NCI-H460 (cell line): ENCODE measurements at regions not wholly inside any gene's neighbourhood (a gene's known extent, or its start where the extent isn't known, plus 50 kb on each side); places are given as distances from the start of the nearest gene placed in this dataset.
"Not testable (repeated sequence)": the region's sequence is repeated elsewhere in the genome, so short reads cannot be mapped to it uniquely, and the experiment has no call there.

Experiments
- DNase-seq: peaks from one replicate; pipeline ENCODE4 v3.0.0-alpha.2; 2016; ENCODE audit warnings: low read depth; ENCODE audit errors: extremely low read depth

GRCh38 chr1:234836776-234837357 is 226.9 kb upstream of the IRF2BP2 start:
- no peak for DNase-seq

DNA sequence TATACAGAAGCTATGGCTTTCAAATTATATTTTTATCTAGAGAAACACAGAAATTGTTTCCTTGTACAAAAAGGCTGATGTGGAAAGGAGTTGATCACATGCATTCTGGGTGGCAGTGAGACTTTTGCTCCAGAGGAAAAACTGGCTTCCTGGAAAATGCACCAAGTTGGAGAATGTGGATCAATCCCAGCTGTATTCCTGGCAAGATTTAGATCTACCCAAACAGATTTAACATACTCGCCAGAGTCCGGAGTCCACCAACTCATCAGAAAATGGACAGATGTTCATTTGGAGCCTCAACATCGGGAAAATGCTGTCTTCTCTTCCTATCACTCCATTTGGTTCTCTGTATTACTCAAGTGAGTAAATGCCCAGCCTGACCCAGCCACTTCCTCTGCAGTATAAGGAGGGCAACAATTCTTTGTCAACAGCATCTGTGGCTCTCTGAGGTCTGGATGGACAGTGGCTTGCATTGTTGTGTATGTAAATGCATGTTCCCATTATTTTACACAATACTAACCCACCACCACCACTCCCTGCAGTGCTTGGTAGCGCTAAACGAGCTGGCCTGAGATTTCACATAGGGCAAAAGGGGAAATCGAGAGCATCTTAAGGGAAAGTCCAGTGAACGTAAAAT is 226.2 kb upstream of the IRF2BP2 start:
- no peak for DNase-seq

- no peak for DNase-seq
These were observed 225.3 kb upstream of the IRF2BP2 start for GRCh38 chr1:234835239-234835638.

- no peak for DNase-seq
These were observed 223.7 kb upstream of the IRF2BP2 start for GRCh38 chr1:234833646-234834045.

GRCh38 chr1:234833118-234833517 is 223.1 kb upstream of the IRF2BP2 start:
- DNase-seq: no peak

DNA sequence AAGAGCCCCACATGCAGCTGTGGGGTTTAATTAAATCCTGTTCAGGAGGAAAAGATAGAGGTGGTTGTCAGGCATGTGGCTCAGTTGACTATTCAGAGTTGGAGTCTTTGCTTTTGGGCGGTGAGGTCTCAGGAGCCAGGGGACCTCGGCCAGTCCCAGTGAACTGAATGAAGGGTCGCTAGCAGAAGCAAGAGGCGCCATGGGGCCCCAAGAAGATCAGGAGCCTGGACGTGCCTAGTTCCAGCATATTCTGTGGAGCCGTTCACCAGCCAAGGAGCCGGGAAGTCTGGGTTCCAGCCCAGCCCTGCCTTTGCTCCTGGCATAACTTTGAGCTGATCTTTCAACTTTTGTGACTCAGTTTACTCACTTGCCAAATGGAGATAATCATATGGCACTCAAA is 217.7 kb upstream of the IRF2BP2 start:
- DNase-seq: no peak

DNA sequence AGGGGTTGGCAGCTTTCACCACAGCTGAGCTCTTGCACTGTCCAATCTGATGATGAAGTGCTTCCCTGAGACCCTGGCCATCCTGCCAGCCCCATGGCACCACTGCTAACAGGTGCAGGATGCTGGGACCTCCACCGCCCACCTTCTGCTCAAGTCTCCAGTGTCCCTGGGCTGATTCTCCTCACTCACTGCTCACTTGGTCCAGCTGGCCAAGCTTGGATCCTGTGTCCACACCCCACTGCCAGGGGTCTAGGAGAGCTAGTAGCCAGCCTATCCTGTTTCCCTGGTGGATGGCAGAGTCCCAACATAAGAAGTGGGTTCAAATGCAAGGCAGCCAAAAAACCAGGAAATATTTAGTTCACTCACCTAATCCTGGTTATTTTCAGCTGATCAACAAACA is 217.2 kb upstream of the IRF2BP2 start:
- DNase-seq: no peak

- no peak for DNase-seq
These were observed 216.4 kb upstream of the IRF2BP2 start for GRCh38 chr1:234826352-234826751.

DNA sequence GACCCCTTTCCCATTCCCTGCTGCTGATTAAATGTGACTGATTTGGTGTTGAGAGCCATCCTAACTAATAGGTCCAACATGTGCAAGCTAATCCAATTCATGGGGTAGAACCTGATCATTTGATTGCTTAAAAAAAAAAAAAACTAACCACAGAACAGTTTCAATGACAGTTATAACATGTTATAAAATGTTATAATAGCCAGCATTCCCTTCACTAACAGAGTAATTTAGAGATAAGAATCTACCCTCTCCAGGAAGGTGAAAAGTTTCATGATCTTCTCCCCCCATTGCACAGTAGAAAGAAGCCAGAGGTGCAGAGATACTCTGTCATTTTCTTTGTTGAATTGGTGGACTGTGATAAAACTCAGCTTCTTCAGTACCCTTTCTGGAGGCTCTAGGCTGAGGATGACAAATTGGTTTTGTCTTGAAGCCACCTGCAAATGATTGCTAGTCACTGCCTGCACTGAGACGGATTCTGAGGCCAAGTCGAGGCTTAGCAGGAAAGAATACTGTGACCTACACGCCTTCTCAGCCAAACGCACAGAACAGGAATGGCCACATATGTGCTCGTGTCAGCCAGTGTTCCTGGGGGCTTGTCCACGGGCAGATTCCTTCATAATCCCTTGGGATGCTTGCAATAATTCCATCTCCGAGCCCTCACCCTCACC is 215.7 kb upstream of the IRF2BP2 start:
- DNase-seq: no peak

GRCh38 chr1:234824836-234825235 is 214.9 kb upstream of the IRF2BP2 start:
- not testable (repeated sequence) for DNase-seq

GRCh38 chr1:234823191-234824176 is 213.5 kb upstream of the IRF2BP2 start:
- DNase-seq: no peak

- no peak for DNase-seq
These were observed 211.9 kb upstream of the IRF2BP2 start for GRCh38 chr1:234821840-234822239.

DNA sequence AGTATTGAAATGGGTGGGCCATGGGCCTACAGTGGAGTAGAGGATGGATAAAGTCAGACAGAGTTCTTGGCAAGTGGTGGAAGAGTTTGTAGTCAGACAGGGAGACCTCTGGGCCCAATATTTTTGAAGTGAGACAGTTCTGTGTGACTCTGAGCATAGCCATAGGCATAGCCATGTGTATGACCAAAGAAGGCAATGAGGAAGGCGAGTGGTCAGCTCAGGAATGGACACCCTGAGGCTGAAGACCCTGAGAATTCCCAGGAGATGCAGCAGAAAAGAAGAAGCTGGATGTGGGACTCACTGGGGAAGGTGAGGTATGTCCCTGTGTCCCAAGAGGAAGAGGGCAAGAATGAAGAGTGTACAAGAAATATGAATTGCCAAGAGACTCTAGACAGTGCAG is 210.6 kb upstream of the IRF2BP2 start:
- no peak for DNase-seq

GRCh38 chr1:234819845-234820244 is 209.9 kb upstream of the IRF2BP2 start:
- DNase-seq: not testable (repeated sequence)

GRCh38 chr1:234818040-234818387 is 208.0 kb upstream of the IRF2BP2 start:
- DNase-seq: not testable (repeated sequence)

DNA sequence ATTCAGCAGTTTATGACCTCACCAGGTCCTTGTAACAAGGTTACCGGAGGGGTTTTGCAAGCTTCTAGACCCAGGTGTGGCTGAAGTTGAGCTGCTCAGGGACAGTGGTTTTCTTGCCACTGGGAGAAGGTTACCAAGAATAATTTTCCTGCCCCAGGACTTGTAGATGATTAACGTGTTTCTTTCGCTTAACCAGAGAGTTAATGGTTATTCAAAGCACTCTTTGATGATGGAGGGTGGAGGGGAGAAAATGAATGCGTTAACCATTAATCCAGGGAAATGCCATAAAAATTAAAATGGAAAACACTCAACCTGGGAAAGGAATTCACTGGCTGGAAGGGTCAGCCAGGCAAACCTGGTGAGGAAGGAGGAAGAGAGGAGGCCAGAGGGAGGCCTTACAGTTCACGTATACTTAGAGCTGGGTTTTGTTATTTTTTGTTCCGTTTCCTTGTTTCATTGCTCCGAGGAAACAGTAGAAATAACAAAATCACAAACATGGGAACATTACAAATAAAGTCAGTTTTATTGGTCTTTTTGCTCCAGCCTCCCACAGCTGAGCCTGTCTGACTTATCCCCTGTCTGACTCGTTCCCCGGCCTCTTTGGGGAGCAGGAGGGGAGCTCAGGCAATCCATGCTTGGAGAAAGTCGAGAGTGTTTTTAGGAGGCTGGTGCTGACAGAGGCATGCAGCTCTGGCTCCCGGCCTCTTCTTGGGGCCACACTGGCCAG is 207.5 kb upstream of the IRF2BP2 start:
- DNase-seq: not testable (repeated sequence)

DNA sequence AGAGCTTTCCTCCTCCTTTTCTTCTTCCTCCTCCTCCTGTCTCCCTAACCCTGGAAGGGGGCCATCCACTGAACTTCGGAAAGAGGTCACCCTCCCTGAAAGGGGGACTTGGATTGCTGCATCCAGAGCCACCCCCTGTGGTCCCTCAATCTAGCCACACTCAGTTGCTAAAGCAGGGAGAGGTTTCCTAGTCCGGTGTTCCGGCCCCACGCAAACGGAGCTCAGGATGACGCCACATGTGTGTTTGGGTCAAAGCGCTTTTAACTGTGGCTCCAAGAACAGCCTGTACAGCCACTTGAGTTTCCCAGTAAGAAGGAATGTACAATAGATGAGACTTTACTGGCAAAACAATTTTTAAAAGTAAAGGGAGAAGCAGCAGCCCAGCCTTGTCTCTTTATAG is 206.9 kb upstream of the IRF2BP2 start:
- not testable (repeated sequence) for DNase-seq

DNA sequence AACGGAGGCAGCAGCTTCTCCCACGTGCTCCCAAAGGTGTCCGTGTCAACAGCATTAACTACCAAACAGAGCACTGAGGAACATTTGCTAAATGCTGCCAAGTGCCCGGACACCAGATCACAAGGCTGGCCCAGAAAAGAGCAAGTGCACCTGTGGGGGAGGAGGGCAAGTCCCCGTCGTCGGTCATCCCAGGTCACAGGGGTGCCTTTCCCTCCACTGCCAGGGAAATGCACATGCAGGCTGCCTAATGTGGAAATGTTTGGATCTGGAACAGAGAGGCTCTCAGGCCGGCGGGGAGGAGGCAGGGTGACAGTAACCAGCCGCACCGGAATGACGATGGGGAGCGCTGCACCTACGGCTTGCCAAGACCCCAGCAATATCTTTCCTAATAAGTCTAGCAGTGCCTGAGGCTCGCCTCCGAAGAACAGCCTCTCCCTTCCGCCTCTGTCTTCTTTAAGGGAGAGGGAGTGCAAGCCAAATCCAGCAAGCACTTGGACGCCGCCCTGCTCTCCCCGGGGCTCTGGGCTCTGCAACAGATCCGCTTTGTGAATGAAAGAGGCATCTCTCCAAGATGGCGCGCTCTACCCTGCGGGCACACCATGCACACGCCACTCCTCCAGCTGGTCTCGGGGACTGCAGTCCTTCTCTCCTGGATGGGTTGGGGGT is 206.3 kb upstream of the IRF2BP2 start:
- not testable (repeated sequence) for DNase-seq

GRCh38 chr1:234815295-234815815 is 205.4 kb upstream of the IRF2BP2 start:
- DNase-seq: not testable (repeated sequence)

GRCh38 chr1:234814235-234814634 is 204.3 kb upstream of the IRF2BP2 start:
- not testable (repeated sequence) for DNase-seq
